Spleen (tissue), 11 donors: ENCODE measurements at regions not wholly inside any gene's neighbourhood (a gene's known extent, or its start where the extent isn't known, plus 50 kb on each side); places are given as distances from the start of the nearest gene placed in this dataset.

Experiments
- DNase-seq: peaks from one replicate; pipeline ENCODE4 v3.0.0-alpha.2; 2020
- H3K27ac ChIP-seq, 8 donors: fragments of 200-600 bp; sonication (generic) in 7 of 8; 1 replicate in 4 of 8; 2 replicates in 4 of 8; pipeline versions ENCODE4 v1.5.0 to v1.8.0; 2016 to 2021; ENCODE audit warnings: inconsistent platforms in 4 of 8, mild to moderate bottlenecking in 4 of 8, moderate library complexity in 1 of 8
- H3K27me3 ChIP-seq, 7 donors: fragments of 200-600 bp; sonication (generic) in 6 of 7; replicated peaks in 1 of 7; 1 replicate in 4 of 7; 2 replicates in 3 of 7; pipeline versions ENCODE4 v1.5.0 to v1.8.0; 2016 to 2021; ENCODE audit warnings: inconsistent platforms in 3 of 7, mild to moderate bottlenecking in 1 of 7
- H3K36me3 ChIP-seq, 6 donors: fragments of 200-600 bp; sonication (generic) in 5 of 6; 1 replicate in 4 of 6; 2 replicates in 2 of 6; pipeline versions ENCODE4 v1.5.0 to v1.8.0; 2016 to 2021; ENCODE audit warnings: inconsistent platforms in 2 of 6
- H3K4me1 ChIP-seq, 6 donors: fragments of 200-600 bp; sonication (generic) in 5 of 6; 1 replicate in 3 of 6; 2 replicates in 3 of 6; pipeline versions ENCODE4 v1.5.0 to v1.8.0; 2016 to 2021; ENCODE audit warnings: inconsistent platforms in 3 of 6
- H3K4me3 ChIP-seq, 8 donors: fragments of 200-600 bp; sonication (generic) in 7 of 8; 1 replicate in 4 of 8; 2 replicates in 4 of 8; pipeline versions ENCODE4 v1.5.0 to v1.8.0; 2016 to 2021; ENCODE audit warnings: inconsistent platforms in 4 of 8, mild to moderate bottlenecking in 4 of 8, moderate library complexity in 2 of 8
- H3K9me3 ChIP-seq, 8 donors: fragments of 200-600 bp; sonication (generic) in 7 of 8; 1 replicate in 4 of 8; 2 replicates in 4 of 8; pipeline versions ENCODE4 v1.5.0 to v1.8.0; 2016 to 2021; ENCODE audit warnings: inconsistent platforms in 4 of 8
- CTCF ChIP-seq, 11 experiments: fragments of 200-600 bp in 7 of 11; fragments of 450-650 bp in 4 of 11; sonication (generic) in 4 of 11; IDR thresholded peaks in 8 of 11; conservative IDR thresholded peaks in 3 of 11; 1 replicate in 7 of 11; 2 replicates in 4 of 11; pipeline versions ENCODE4 v1.4.0 to v1.8.0; 2016 to 2021; ENCODE audit warnings: antibody characterized with exemption in 11 of 11, inconsistent platforms in 4 of 11, mild to moderate bottlenecking in 1 of 11
- POLR2A ChIP-seq, 3 donors: fragments of 450-650 bp; IDR thresholded peaks; one replicate each; pipeline ENCODE4 v1.5.1; 2017; ENCODE audit warnings: antibody characterized with exemption in 3 of 3, mild to moderate bottlenecking in 1 of 3
- POLR2AphosphoS5 ChIP-seq, 3 donors: sonication (generic); formaldehyde crosslinking; IDR thresholded peaks; one replicate each; pipeline ENCODE4 v1.5.1; 2017; ENCODE audit warnings: antibody characterized with exemption in 3 of 3
- WGBS, 5 donors: extraction: QIAGEN DNeasy Blood & Tissue Kit in 3 of 5; methylation state at CpG; one replicate each; pipeline versions ENCODE4 v1.1.5 to v1.1.7; 2013 to 2018; 5-methylcytosine and 5-hydroxymethylcytosine counted together
- intact Hi-C: fragments of 100-400 bp; cut with DNase I; formaldehyde crosslinking; loops from one replicate; pipeline ENCODE4 v1.15.0; 2023; ENCODE audit warnings: low total_unique reads
- donor health status: healthy with polysubstance abuse.
- donor health status: DM: no; HTN: no; CAD: no; lungs with moderate emphysema.
- donor health status: DM: no; HTN: no; CAD: no.
- donor health status: Bipolar disorder and iron deficiency.
- donor health status: healthy.
- donor health status: DM: no; HTN: no; CAD: no.
- donor health status: DM: yes; HTN: yes; CAD: no.

DNA sequence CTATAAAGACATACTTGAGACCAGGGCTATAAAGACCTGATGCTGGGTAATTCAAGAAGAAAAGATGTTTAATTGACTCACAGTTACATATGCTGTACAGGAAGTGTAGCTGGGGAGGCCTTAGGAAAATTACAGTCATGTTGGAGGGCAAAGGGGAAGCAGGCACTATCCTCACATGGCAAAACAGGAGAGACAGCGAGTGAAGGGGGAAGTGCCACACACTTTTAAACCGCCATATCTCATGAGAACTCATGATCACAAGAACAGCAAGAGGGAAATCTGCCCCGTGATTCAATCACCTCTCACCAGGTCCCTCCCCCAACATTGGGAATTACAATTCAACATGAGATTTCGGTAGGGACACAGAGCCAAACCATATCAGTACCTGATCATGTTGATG, 89.9 kb upstream of the ADAMTSL1 start:
- intact Hi-C loops = no loop called here

DNA sequence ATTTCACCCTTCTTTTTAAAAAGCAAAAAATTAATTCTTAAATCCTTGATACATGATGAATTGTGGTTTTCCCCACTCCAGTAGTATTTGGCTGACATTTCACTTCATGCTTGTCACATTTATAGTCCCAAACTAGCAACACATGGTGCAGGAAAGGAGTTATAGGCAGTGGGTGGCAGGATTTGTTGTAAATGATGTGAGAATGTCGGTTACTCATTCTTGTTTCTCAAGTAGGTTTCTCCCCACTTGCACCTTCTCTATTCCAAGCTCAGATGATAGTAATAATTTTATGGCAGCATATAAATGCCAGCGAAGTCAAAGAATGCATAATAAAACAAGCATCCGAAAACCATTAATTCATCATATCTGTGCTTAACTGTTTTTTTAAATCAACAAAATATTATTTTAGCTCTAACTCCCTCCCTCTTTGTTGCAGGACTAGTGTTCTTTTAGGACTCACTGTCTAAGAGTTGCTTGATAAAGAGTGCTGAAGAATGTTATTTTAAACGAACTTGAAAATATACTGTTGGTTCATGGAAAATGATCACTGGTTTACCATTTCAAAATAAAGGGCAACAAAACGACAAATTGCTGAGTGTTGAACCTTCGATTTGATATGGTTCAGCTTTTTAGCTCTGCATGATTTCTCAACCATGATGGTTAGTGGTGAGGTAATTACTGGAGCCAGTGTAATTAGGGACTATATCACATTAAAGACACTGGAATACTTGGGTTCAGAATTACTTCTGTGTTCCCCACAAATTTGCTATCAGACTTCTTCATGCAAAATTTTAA, 88.1 kb upstream of the ADAMTSL1 start:
- TF ChIP-seq POLR2AphosphoS5 (IDR thresholded peaks at IDR 0.05) = no peak
- no peak for TF ChIP-seq CTCF (IDR thresholded peaks at IDR 0.05 in 8 of 11, conservative IDR thresholded peaks at IDR 0.05 in 3 of 11)
- TF ChIP-seq POLR2A (IDR thresholded peaks at IDR 0.05) = no peak
- Histone ChIP-seq H3K27ac (no peak overlapping the region), H3K9me3 (no peaks in the 10 kb centered on the region), H3K4me1 (no peaks in the 10 kb centered on the region), H3K4me3 (no peak overlapping the region), H3K27me3 (no peaks in the 10 kb centered on the region), H3K36me3 (no peaks in the 10 kb centered on the region)
- DNase-seq = no peak
- intact Hi-C loops = no loop called here
- 77 to 89% (median 87%) methylated on average over 6 of the region's 6 CpGs for WGBS, 5 donors

More for the DNA sequence above, 89.9 kb upstream of the ADAMTSL1 start:
- H3K4me1 ChIP-seq = no peaks in the 10 kb centered on the region
- H3K27me3 ChIP-seq = no peaks in the 10 kb centered on the region
- H3K27ac ChIP-seq = no peak overlapping the region
- no peak for DNase-seq
- 38 to 70% (median 52%) methylated on average over 4 of the region's 4 CpGs for WGBS, 5 donors
- H3K9me3 ChIP-seq = no peaks in the 10 kb centered on the region
- TF ChIP-seq POLR2AphosphoS5 (IDR thresholded peaks at IDR 0.05) (no peak), CTCF (IDR thresholded peaks at IDR 0.05 in 8 of 11, conservative IDR thresholded peaks at IDR 0.05 in 3 of 11) (no peak), POLR2A (IDR thresholded peaks at IDR 0.05) (no peak)
- no peaks in the 10 kb centered on the region for H3K36me3 ChIP-seq
- H3K4me3 ChIP-seq = no peak overlapping the region

DNA sequence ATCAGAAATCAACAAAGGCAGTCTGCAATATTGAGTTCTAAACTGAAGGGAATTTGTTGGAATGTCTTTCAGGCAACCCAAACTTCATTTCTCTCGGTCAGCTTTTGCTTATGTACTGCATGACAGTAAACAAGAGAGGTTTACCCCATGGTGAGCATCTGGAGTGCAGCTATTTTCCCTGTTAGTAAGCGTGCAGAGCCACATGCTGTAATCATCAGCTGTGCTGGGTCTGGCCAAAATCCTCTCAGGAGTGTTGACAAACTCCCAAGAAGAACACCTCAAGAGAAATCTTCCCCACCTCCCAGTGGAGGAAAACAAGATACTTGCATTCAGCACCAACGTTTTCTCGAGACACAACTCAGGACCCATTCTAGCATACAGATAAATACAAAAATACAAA, 83.6 kb upstream of the ADAMTSL1 start:
- H3K4me3 ChIP-seq = no peak overlapping the region
- H3K27ac ChIP-seq = no peak overlapping the region
- no peaks in the 10 kb centered on the region for H3K9me3 ChIP-seq
- TF ChIP-seq POLR2AphosphoS5 (IDR thresholded peaks at IDR 0.05) = no peak
- TF ChIP-seq CTCF (IDR thresholded peaks at IDR 0.05 in 8 of 11, conservative IDR thresholded peaks at IDR 0.05 in 3 of 11) = no peak
- H3K36me3 ChIP-seq = no peaks in the 10 kb centered on the region
- no peak for DNase-seq
- 74 to 81% (median 75%) methylated on average over 4 of the region's 4 CpGs for WGBS, 5 donors
- intact Hi-C loops = no loop called here
- H3K27me3 ChIP-seq = no peaks in the 10 kb centered on the region
- H3K4me1 ChIP-seq = no peaks in the 10 kb centered on the region

DNA sequence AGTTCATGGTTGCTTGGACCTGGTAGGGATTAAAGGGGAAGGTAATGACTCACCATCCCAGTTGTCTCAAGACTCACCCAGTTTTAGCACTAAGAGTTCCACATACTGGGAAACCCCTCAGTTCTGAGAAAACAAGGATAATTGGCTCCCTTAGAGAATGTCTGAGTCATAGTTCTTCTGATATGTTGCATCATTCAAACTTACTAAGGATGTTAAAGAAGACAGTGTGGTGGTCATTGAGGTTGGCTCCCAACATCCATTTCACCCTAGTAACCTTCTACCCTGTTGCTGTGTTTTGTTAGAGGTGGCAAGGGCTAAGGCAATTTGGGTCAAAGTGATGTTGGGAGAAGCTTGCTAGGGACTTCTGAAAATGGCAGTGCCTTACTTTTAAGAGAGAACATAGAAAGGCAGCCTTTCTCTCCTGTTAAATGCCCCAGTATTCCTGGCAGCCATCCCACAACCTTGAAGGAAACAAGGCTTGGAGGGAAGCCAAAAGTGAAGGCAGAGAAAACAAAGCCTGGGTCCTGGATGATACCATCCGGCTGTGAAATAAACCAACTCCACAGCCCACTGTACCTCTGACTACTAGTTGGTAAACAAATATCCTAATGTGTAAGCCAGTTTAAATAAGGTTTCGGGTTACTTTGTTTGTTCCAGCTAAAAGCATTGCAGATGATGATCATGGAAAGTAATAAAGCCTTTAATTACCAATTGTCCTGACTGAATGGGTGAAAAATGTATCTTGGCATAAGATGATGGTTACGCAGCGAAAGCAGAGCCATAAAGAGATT, 80.4 kb upstream of the ADAMTSL1 start:
- intact Hi-C loops = no loop called here
- 70 to 86% (median 74%) methylated on average over 4 of the region's 4 CpGs for WGBS, 5 donors
- Histone ChIP-seq H3K27ac (no peak overlapping the region), H3K27me3 (no peaks in the 10 kb centered on the region), H3K36me3 (no peaks in the 10 kb centered on the region), H3K9me3 (no peaks in the 10 kb centered on the region), H3K4me1 (no peaks in the 10 kb centered on the region), H3K4me3 (no peak overlapping the region)
- DNase-seq = no peak
- TF ChIP-seq POLR2A (IDR thresholded peaks at IDR 0.05) = no peak
- no peak for TF ChIP-seq CTCF (IDR thresholded peaks at IDR 0.05 in 8 of 11, conservative IDR thresholded peaks at IDR 0.05 in 3 of 11)
- no peak for TF ChIP-seq POLR2AphosphoS5 (IDR thresholded peaks at IDR 0.05)
